Activated CD4-positive, alpha-beta T cell treated with anti-CD3 and anti-CD28 coated beads, Interleukin-10, Interleukin-2, amounts not matched to agents 100 ng/mL and 50 ng/mL, durations not matched to agents 16 hours and 8 hours (primary cell): ENCODE measurements at regions not wholly inside any gene's neighbourhood (a gene's known extent, or its start where the extent isn't known, plus 50 kb on each side); places are given as distances from the start of the nearest gene placed in this dataset.

Source experiments
- DNase-seq: peaks from one replicate; pipeline ENCODE4 v3.0.0-alpha.2; 2020

DNA sequence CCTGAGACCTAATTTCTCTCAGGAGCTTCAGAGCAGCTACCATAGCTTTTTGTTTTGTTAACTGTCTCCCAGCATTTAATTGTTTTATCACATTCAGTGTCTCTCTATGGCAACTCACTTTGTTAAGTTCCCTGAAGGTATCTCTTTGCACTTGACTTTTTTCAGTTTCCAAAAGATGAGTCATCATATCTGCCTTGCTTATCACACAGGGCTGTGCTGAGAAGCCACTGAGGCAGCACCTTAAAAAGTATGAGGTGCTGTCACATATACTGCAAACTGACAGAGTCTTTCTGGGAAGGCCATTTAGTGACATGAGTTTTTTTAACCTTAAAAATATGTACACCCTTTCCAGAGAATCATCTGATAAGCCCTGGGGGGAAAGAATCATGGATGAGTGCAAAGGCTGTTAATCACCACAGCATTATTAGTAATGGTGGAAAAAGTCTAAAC is 56.8 kb downstream of the PPP1R3C start:
- DNase-seq = peak; percentile 5

DNA sequence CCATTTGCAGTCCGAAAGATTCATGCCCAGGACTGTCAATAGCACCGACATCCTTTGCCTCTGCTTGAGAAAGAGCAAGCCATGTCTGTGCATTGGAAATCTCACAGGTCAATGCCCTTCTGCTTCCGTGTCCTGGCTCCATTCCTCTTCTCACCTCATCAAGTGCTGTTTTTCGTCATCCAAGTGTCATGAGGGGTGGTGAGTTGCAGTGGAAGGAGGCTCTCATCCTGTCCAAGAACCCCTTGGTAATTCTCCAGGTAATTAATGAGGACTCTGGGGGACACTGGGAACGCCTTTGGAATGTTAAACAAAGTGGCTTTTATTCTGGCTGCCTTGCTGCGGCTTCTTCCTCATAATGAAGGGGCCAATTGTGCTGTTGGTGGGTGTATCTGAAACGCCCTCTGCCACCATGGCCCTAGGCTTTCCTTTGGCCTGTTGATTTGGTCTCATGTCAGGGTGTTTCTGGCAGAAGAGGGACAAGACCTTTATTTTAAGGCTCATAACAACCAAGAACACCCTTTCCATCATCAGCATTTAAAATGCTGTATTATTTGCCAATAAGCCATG is 57.7 kb downstream of the PPP1R3C start:
- no peak for DNase-seq

DNA sequence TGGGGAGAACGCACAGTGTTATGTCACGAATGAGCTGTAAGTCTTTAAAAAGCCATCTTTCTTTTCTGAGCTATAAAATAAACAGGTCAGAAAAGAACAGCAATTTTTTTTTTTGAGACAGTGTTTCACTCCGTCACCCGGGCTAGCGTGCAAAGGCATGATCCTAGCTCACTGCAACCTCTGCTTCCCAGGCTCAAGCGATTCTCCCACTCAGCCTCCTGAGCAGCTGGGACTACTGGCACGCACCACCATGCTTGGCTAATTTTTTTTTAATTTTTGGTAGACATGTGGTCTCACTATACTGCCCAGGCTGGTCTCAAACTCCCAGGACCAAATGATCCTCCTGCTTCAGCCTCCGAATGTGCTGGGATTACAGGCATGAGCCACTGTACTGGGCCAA is 58.6 kb downstream of the PPP1R3C start:
- DNase-seq = no peak

DNA sequence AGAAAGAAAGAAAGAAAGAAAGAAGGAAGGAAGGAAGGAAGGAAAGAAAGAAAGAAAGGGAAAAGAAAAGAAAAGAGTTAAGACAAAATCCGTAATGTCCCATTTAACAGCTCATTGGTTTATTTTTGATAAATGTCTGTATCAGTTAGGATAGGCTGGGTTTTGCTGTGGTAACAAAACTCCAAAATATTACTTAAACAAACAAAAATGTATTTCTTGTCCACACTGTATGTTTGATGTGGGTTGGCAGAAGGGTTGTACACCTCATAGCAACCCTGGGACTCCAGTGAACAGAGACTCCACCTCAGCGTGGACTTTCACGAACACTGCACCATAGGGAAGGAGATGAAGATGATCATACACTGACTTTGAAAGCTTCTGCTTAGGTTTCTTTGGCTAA is 59.6 kb downstream of the PPP1R3C start:
- DNase-seq = no peak

DNA sequence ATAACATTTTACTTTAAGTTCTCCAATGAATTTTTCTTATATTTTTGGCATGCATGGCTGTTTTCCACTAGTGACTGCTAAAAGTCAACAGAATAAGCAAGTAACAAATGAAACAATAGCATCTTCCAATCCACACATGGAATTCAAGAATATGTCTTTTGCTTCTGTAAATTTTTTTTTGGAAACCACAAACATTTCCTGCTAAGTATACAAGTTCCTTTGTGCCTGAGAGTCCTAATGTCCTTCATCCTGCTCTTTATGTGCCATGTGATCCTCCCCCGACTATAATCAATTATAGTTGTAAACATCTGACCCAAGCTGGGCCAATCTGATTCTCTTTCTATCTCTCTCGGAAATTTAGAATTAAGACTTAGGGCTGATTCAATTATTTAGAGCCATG is 61.2 kb downstream of the PPP1R3C start:
- DNase-seq = no peak

DNA sequence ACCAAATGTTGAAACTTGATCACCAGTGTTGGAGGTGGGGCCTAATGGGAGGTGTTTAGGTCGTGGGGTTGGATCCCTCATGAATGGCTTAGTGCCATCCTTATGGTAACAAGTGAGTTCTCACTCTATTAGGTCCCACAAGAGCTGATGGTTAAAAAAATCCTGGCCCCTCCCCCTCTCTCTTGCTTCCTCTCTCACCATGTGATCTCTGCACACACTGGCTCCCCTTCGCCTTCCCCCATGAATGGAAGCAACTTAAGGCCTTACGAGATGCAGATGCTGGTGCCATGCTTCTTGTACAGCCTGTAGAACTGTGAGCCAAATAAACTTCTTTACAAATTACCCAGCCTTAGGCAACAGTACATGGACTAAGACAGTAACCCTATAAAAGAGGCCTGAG is 62.7 kb downstream of the PPP1R3C start:
- no peak for DNase-seq

DNA sequence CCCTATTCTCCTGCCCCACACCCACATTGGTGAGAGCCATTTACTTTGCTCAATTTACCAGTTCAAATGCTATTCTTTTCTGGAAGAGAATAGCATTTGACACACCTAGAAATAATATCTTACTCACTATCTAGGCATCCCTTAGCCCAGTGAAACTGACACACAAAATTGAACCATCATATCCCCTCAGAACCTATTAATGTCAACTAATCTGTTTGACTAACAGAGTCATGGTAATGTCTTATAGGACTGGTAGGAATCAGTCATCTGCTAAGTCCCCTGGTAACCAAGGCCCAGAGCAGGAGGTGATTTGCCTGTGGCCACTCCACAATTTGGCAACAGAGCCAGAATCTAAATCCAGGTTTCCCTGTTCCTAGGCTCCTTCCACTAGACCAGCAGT is 63.3 kb downstream of the PPP1R3C start:
- DNase-seq = no peak

DNA sequence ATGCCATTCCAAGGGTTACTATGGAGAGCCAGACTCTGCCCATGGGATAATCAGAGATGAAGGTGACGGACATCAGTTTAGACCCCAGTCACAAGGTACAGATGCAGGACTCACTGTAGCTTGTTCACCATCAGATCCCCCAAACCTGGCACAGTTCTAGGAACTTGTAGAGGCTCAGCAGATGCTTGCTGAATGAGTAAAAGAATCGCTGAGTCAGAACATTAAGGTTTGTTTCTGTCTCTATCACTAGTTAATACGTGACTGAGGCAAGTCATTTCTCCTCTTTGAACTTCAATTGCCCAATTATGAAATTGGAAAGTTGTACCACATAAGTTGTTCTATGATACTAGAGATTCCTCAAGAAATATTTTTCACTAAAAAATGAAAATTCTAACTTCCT is 65.1 kb downstream of the PPP1R3C start:
- DNase-seq = peak; percentile 31

DNA sequence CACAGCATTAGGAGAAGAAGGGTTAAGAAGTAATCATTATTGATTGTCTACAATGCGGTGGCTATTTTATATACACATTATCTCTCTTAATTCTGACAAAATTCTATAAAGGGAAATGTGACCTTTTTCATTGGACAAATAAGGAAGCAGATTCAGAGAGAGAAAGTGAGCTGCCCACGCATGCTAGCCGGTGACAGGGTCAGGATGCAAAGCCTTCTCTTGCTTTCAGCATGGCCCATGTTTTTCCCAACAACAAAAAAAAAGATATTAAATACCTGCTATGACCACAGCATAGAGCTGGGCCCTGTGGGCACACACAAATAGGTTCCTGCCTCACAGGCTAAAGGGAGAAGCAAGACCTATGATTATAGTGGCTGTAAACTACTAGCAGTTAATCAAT is 66.8 kb downstream of the PPP1R3C start:
- DNase-seq = no peak

DNA sequence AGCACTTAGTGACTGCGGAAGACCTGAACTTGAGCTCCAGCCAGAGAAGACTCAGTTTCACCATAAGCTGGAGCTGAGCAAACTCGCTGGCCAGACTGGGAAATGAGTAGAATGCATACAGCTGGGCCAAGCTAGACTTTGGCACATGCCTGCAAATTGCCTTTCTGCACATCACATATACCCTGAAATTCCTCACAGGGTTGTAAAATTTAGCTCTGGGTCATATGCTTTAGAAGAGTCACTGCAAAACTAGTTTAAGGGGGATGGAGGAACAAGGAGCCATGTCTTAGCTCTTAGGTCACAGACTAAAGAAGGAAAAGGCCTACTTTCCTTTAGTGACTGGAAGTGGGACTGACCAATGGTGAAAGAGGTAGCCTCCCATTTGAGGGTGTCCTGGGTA is 67.6 kb downstream of the PPP1R3C start:
- no peak for DNase-seq

DNA sequence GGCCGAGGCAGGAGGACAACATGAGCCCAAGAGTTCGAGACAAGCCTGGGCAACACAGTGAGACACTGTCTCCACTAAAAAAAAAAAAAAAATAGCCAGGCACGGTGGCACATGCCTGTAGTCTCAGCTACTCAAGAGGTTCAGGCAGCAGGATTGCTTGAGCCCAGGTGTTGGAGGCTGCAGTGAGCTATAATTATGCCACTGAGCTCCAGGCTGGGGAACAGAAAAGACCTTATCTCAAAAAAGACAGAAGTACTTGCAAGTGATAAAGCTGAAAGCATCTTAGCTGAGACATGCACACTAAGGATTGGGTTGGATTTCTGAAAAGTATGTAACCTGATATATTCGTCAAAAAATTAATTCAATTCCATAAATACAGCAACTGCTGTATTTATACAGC is 68.4 kb downstream of the PPP1R3C start:
- DNase-seq = no peak
